H7 (cell line): ENCODE measurements at regions not wholly inside any gene's neighbourhood (a gene's known extent, or its start where the extent isn't known, plus 50 kb on each side); places are given as distances from the start of the nearest gene placed in this dataset.
A peak's percentile ranks its signal among the peaks of the same experiment; 100 is the strongest.
"Not testable (repeated sequence)": the region's sequence is repeated elsewhere in the genome, so short reads cannot be mapped to it uniquely, and the experiment has no call there.

Experiments used
- DNase-seq: peaks from one replicate; pipeline ENCODE4 v3.0.0; 2012
- H3K27me3 ChIP-seq: 2 replicates; pipeline ENCODE4 v1.6.0; 2011; ENCODE audit warnings: mild to moderate bottlenecking, low read length; ENCODE audit not compliant: control insufficient read depth, insufficient read depth
- H3K36me3 ChIP-seq: replicated peaks from 2 replicates; pipeline ENCODE4 v1.5.1; 2011; ENCODE audit warnings: low read length; ENCODE audit not compliant: control insufficient read depth, insufficient read depth
- H3K4me3 ChIP-seq: 2 replicates; pipeline ENCODE4 v1.5.1; 2011; ENCODE audit warnings: low read depth, mild to moderate bottlenecking, control low read depth, low read length, moderate library complexity; ENCODE audit not compliant: insufficient read depth

DNA sequence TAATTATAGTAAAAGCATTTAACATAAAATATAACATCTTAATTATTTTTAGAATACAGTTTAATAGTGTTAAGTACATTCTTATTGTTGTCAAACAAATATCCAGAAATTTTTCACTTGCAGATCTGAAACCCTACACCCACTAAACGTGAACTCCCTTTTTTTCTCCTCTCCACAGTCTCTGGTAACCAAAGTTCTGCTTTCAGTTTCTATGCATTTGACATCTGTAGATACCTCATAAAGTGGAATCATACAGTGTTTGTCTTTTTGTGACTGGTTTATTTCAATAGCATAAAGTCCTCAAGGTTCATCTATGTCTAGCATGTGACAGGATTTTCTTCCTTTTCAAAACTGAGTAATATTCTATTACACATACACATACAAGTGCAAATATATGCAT is 286.3 kb downstream of the BTBD3 start:
- DNase-seq: no peak
- no peaks in the 10 kb centered on the region for H3K36me3 ChIP-seq
- no peaks in the 10 kb centered on the region for H3K27me3 ChIP-seq
- no peak overlapping the region for H3K4me3 ChIP-seq

DNA sequence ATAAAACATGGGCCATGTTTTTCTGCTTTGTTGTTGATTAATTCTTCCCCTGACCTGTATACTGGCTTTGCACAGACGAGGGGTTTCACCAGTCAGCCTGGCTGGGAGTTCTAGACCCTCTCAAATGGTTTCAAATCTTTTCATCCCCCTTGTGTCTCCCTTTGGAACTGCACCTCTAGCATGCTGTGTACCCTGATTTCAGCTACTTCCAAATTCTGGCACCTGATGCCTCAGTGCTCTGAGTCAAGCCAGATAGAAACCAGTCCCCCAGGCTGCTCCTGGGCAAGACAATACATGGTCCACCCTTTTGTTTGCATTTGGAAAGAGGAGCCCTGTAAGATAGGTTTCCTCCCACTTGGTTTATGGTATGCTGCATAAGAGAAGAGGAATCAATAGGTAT is 290.2 kb downstream of the BTBD3 start:
- H3K27me3 ChIP-seq: no peaks in the 10 kb centered on the region
- H3K36me3 ChIP-seq: no peaks in the 10 kb centered on the region
- DNase-seq: peak; percentile 10
- no peak overlapping the region for H3K4me3 ChIP-seq

DNA sequence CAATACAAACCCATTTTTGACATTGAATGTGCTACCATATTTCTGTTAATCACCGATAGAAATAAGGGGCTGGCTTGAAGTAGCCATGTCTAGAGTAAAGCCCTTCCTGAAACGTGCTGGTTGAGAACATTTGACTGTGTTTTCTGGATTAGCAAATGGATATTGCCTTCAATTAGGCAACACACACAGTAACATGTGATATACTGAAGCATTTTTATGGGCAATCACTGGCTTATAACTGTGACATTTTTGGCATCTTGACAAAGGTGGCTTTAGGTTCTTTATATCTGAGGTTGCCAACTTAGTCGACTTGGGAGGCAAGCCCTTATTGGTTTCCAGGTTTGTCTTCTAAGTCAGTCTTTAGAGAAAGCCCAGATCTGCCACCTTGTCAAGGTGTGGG is 292.9 kb downstream of the BTBD3 start:
- no peak overlapping the region for H3K4me3 ChIP-seq
- H3K36me3 ChIP-seq: no peaks in the 10 kb centered on the region

GRCh38 chr20:12211361-12211760 is 293.7 kb downstream of the BTBD3 start:
- Histone ChIP-seq H3K27me3 (no peaks in the 10 kb centered on the region), H3K4me3 (no peak overlapping the region), H3K36me3 (no peaks in the 10 kb centered on the region)
- no peak for DNase-seq

More for the DNA sequence above, 292.9 kb downstream of the BTBD3 start:
- DNase-seq: no peak
- H3K27me3 ChIP-seq: no peaks in the 10 kb centered on the region

GRCh38 chr20:12217382-12217781 is 299.7 kb downstream of the BTBD3 start:
- no peak overlapping the region for H3K4me3 ChIP-seq
- DNase-seq: no peak
- no peaks in the 10 kb centered on the region for H3K27me3 ChIP-seq
- H3K36me3 ChIP-seq: no peaks in the 10 kb centered on the region

- no peaks in the 10 kb centered on the region for H3K27me3 ChIP-seq
- DNase-seq: no peak
These were observed 302.1 kb downstream of the BTBD3 start for GRCh38 chr20:12219798-12220197.

GRCh38 chr20:12223057-12223456 is 305.4 kb downstream of the BTBD3 start:
- no peaks in the 10 kb centered on the region for H3K27me3 ChIP-seq
- no peak overlapping the region for H3K4me3 ChIP-seq
- no peaks in the 10 kb centered on the region for H3K36me3 ChIP-seq
- no peak for DNase-seq

More at GRCh38 chr20:12219798-12220197, 302.1 kb downstream of the BTBD3 start:
- H3K4me3 ChIP-seq: no peak overlapping the region
- H3K36me3 ChIP-seq: no peaks in the 10 kb centered on the region

GRCh38 chr20:12225898-12226297 is 308.2 kb downstream of the BTBD3 start:
- no peaks in the 10 kb centered on the region for H3K27me3 ChIP-seq
- H3K4me3 ChIP-seq: no peak overlapping the region
- DNase-seq: no peak
- no peaks in the 10 kb centered on the region for H3K36me3 ChIP-seq

DNA sequence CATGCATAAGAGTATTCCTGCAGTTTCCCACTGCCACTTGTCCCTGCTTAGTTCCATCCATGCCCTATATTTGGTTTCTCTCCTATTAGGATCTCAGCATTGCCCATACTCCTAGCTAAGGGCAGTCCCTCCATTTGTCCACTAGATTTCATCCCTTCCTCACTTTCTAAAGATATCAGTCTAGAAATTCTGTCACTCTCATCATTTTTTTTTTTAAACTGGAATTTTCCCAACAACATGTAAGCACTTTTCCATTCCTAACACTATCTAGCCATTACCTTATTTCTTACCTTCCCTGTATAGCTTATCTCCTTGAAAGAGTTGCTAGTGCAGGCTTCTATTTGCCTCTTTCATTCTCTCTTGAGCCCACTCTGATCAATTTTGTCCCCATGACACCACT is 312.2 kb downstream of the BTBD3 start:
- no peak for DNase-seq
- no peaks in the 10 kb centered on the region for H3K27me3 ChIP-seq
- H3K4me3 ChIP-seq: no peak overlapping the region
- H3K36me3 ChIP-seq: no peaks in the 10 kb centered on the region

GRCh38 chr20:12237772-12238171 is 320.1 kb downstream of the BTBD3 start:
- Histone ChIP-seq H3K4me3 (no peak overlapping the region), H3K36me3 (no peaks in the 10 kb centered on the region), H3K27me3 (no peaks in the 10 kb centered on the region)
- DNase-seq: no peak

DNA sequence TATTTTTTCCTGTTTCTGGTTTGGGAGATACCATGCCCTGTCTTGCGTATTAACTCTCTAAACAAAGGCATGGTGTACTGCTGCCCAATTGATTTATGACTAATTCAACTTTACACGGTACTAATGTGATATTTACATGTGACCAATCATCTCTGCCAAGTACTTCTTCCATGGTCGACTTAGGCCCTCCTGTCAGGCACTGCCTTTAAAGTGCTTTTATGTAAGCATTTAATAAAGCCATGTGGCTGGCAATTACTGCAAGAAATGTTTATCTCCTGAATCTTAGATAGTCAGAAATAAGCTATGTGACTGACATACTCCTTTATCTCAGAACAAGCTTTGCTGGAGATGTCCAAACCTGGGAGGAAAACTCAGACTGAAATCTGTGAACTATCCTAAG is 323.4 kb downstream of the BTBD3 start:
- no peaks in the 10 kb centered on the region for H3K27me3 ChIP-seq
- H3K4me3 ChIP-seq: no peak overlapping the region
- no peak for DNase-seq
- H3K36me3 ChIP-seq: no peaks in the 10 kb centered on the region

DNA sequence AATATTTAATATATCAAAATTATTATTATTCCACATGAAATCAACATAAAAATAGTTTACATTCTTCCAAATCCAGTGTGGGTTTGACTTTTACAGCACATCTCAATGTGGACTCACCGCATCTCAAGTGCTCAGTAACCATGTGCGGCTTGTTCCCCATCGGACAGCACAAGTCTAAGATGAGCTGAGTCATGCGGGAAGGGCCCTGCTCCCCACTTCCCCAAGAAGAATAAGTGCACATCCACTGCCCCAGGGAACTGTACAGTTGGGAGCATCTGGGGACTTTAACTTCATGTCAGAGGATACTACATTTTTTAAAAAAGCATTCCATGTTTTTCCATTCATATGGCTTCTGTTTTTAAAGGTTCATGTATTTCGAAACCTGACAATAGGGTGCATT is 325.6 kb downstream of the BTBD3 start:
- H3K4me3 ChIP-seq: no peak overlapping the region
- no peak for DNase-seq
- H3K27me3 ChIP-seq: no peaks in the 10 kb centered on the region
- no peaks in the 10 kb centered on the region for H3K36me3 ChIP-seq

GRCh38 chr20:12248481-12248880 is 330.8 kb downstream of the BTBD3 start:
- Histone ChIP-seq H3K4me3 (no peak overlapping the region), H3K27me3 (no peaks in the 10 kb centered on the region), H3K36me3 (no peaks in the 10 kb centered on the region)
- DNase-seq: no peak

DNA sequence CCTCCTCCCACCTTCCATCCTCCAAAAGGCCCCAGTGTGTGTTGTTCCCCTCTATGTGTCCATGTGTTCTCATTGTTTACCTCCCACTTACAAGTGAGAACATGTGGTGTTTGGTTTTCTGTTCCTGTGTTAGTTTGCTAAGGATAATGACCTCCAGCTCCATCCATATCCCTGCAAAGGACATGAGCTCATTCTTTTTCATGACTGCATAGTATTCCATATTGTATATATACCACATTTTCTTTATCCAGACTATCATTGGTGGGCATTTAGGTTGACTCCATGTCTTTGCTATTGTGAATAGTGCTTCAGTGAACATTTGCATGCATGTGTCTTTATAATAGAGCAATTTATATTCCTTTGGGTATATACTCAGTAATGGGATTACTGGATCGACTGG is 333.0 kb downstream of the BTBD3 start:
- H3K36me3 ChIP-seq, H3K27me3 ChIP-seq, DNase-seq, H3K4me3 ChIP-seq: not testable (repeated sequence)

DNA sequence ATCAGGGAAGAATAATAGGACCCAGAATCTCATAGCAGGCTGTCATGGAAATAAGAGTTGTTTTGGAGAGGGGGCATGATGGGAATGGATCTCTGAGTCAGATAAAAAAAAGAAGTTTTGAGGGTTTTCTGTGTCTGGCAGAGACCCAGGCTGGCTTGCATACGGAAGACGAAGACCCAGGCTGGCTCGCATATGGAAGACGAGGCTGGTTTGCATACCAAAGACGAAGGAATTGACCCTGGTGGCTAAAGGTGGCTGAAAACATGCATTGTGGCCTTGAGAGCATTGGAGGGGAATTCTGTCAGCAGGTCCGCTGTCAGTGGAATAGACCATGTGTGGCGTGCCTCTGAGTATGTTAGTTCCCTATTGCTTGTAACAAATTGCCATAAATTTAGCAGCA is 335.1 kb downstream of the BTBD3 start:
- Histone ChIP-seq H3K4me3 (no peak overlapping the region), H3K36me3 (no peaks in the 10 kb centered on the region), H3K27me3 (no peaks in the 10 kb centered on the region)
- DNase-seq: peak; percentile 13

GRCh38 chr20:12255461-12255970 is 337.8 kb downstream of the BTBD3 start:
- no peaks in the 10 kb centered on the region for H3K36me3 ChIP-seq
- H3K4me3 ChIP-seq: no peak overlapping the region
- DNase-seq: no peak
- H3K27me3 ChIP-seq: no peaks in the 10 kb centered on the region
